Hindlimb muscle (tissue), 1 donor: ENCODE measurements at regions not wholly inside any gene's neighbourhood (a gene's known extent, or its start where the extent isn't known, plus 50 kb on each side); places are given as distances from the start of the nearest gene placed in this dataset.

Experiments
- DNase-seq: peaks from one replicate; pipeline ENCODE4 v3.0.0-alpha.2; 2013

- DNase-seq = no peak
Measured at GRCh38 chr14:94682061-94682516, 69.9 kb downstream of the SERPINA3 start.

GRCh38 chr14:94681300-94682060 lies 69.3 kb downstream of the SERPINA3 start:
- DNase-seq = no peak

GRCh38 chr14:94680862-94681288 lies 68.7 kb downstream of the SERPINA3 start:
- no peak for DNase-seq

DNA sequence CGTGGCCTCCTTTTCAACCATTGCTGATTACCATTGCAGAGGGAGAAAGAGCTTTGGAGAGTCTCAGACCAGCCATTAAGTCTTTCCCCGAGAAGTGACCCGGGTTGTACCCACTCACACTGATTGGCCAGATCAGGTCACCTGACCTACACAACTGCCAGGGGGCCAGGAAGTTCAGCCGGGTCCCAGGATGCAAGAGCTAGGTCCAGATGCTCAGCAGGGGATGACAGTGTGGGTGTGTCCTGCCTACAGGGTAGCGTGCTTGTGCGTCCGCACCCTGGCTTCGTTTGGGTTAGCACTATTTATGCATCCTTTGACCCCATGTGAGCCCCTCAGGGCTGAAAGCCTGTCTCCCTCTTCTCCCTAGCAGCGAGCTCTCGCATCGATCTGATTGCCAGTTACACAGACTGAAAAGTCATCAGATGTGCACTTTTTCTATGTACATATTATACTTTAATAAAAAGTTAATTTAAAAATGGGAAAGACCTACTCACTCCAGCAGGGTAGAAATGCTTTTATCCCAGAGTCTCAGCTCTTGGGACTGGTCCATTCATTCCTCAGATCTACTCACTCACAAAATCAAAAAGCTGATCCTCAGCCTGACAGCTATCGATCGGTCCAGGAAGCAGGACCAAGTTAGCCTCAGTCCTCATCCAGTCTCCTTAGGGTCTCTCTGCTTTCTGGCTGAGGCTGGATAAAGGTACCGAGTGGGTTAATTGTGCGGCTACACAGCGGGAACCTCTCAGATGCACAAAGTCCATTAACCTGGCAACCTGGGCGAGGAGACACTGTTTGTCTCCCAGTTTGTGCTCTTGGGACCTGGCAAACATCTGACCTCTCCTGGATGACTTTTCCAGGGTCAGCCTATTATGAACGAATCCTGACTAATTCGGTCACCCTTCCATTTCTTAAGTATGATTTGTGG lies 68.0 kb downstream of the SERPINA3 start:
- peak; percentile 35 for DNase-seq

DNA sequence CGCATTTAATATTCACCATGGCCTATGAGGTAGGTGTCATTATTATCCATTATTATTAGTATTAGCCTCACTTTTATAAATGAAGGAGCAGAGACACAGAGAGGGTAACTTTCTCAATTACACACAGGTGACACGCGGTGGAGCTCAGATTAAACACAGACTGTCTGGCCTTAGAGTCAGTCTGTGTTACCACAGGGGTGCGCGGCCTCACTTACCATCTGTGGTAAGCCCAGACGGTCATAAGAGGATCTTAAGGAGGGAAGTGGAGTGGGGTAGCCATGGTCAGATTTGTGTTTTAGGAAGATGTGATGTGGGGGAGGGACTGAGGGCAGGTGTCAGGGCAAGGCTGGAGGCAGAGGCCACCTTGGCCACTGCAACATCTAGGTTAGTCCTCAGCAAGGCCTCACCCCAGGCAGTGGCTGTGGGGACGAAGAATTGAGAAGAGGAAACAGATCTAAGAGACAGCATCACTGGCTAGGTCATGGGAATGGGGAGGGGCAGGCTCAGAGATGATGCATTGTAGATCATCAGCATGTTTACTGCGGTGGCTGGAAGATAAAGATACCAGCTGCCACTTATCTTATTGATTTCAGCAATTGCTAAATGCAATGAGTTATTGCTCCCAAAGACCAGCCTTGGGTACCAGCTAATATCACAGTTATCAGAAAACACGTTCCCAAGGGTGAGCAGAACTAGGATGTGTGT lies 67.1 kb downstream of the SERPINA3 start:
- no peak for DNase-seq

DNA sequence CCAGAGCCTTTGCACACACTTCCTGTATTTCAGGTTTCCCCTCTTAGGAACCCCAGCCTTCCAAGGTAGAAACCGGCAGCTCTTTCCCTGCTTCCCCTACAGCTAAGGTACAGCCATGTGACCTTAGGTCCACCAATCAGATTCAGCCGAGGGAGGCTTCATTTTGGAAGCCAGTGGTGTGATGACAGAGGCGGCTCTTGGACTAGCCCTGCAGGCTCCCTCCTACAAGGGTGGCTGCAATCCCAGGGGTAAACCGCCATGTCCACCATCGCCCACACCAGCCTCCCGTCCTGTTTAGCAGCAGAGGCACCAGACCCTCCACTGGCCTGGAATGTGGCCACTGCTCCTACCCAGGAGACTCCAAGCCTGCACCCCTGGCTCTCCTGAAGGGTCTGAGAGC lies 65.6 kb downstream of the SERPINA3 start:
- no peak for DNase-seq

GRCh38 chr14:94677213-94677612 lies 65.0 kb downstream of the SERPINA3 start:
- DNase-seq = no peak

GRCh38 chr14:94676495-94677185 lies 64.4 kb downstream of the SERPINA3 start:
- no peak for DNase-seq

- DNase-seq = no peak
Measured at GRCh38 chr14:94675036-94675435, 62.8 kb downstream of the SERPINA3 start.

DNA sequence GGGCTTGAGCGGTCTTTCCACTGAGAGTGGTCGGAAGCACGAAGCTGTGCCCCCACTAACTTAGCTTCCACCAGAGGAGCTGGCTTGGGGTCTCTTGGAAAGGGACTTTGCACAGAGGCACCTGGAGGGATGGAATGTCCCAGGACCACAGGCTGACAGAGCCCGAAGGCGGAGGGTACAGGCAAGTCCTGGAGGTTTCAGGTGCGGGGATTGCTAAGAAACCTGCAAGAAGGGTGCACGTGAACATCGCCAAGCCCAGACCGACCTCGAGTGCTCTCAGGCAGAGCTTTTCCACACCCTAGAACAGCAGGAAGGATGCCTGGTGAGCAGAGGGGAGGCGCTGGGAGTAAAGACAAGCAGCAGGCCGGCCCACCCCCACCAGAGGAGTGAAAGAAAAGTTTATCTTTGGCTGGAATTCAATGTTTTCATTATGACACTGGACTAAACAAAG lies 61.6 kb downstream of the SERPINA3 start:
- no peak for DNase-seq
